Thyroid gland (tissue), 4 donors: ENCODE measurements at regions not wholly inside any gene's neighbourhood (a gene's known extent, or its start where the extent isn't known, plus 50 kb on each side); places are given as distances from the start of the nearest gene placed in this dataset.
"Not testable (repeated sequence)": the region's sequence is repeated elsewhere in the genome, so short reads cannot be mapped to it uniquely, and the experiment has no call there.

Experiments
- DNase-seq, 2 donors: peaks; one replicate each; pipeline ENCODE4 v3.0.0-alpha.2; 2019
- H3K27ac ChIP-seq, 3 donors: fragments of 200-600 bp; sonication (generic); 1 replicate in 2 of 3; 2 replicates in 1 of 3; pipeline ENCODE4 v1.5.1; 2016 to 2019; ENCODE audit warnings: mild to moderate bottlenecking in 1 of 3, moderate library complexity in 1 of 3
- H3K27me3 ChIP-seq: fragments of 200-600 bp; sonication (generic); one replicate; pipeline ENCODE4 v1.5.1; 2019
- H3K36me3 ChIP-seq, 2 donors: fragments of 200-600 bp; sonication (generic); one replicate each; pipeline ENCODE4 v1.5.1; 2016 to 2019
- H3K4me1 ChIP-seq, 2 donors: fragments of 200-600 bp; sonication (generic); one replicate each; pipeline ENCODE4 v1.5.1; 2017 to 2019
- H3K4me3 ChIP-seq, 3 donors: fragments of 200-600 bp; sonication (generic); replicated peaks in 1 of 3; 1 replicate in 2 of 3; 2 replicates in 1 of 3; pipeline ENCODE4 v1.5.1; 2016; ENCODE audit warnings: mild to moderate bottlenecking in 1 of 3
- H3K9me3 ChIP-seq: fragments of 200-600 bp; sonication (generic); one replicate; pipeline ENCODE4 v1.5.1; 2017
- POLR2A ChIP-seq, 2 donors: fragments of 450-650 bp; IDR thresholded peaks; one replicate each; pipeline ENCODE4 v1.6.1; 2017; ENCODE audit warnings: antibody characterized with exemption in 2 of 2, mild to moderate bottlenecking in 2 of 2, moderate library complexity in 1 of 2
- WGBS, 2 donors: methylation state at CpG; one replicate each; pipeline ENCODE4 v1.1.5; 2017; 5-methylcytosine and 5-hydroxymethylcytosine counted together
- intact Hi-C: fragments of 100-400 bp; cut with DNase I; formaldehyde crosslinking; loops from one replicate; pipeline ENCODE4 v1.15.1; 2023
- TF ChIP-seq, protein P1 (sequence below), 6 experiments: fragments of 200-600 bp in 3 of 6; fragments of 450-650 bp in 3 of 6; sonication (generic) in 3 of 6; IDR thresholded peaks; one replicate each; pipeline ENCODE4 v1.5.1; 2016 to 2019; ENCODE audit warnings: antibody characterized with exemption in 6 of 6, mild to moderate bottlenecking in 2 of 6, inconsistent platforms in 1 of 6, moderate library complexity in 1 of 6

GRCh38 chr19:30942636-30943035, 406.6 kb downstream of the TSHZ3 start:
- H3K27me3 ChIP-seq = no peaks in the 10 kb centered on the region
- intact Hi-C loops = no loop called here
- no peaks in the 10 kb centered on the region for H3K4me1 ChIP-seq
- TF ChIP-seq POLR2A (IDR thresholded peaks at IDR 0.05) = no peak
- TF ChIP-seq, protein P1, sequence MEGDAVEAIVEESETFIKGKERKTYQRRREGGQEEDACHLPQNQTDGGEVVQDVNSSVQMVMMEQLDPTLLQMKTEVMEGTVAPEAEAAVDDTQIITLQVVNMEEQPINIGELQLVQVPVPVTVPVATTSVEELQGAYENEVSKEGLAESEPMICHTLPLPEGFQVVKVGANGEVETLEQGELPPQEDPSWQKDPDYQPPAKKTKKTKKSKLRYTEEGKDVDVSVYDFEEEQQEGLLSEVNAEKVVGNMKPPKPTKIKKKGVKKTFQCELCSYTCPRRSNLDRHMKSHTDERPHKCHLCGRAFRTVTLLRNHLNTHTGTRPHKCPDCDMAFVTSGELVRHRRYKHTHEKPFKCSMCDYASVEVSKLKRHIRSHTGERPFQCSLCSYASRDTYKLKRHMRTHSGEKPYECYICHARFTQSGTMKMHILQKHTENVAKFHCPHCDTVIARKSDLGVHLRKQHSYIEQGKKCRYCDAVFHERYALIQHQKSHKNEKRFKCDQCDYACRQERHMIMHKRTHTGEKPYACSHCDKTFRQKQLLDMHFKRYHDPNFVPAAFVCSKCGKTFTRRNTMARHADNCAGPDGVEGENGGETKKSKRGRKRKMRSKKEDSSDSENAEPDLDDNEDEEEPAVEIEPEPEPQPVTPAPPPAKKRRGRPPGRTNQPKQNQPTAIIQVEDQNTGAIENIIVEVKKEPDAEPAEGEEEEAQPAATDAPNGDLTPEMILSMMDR (IDR thresholded peaks at IDR 0.05) = no peak
- H3K36me3 ChIP-seq = no peaks in the 10 kb centered on the region
- H3K4me3 ChIP-seq = no peak overlapping the region
- no peak for DNase-seq
- no peak overlapping the region for H3K27ac ChIP-seq
- WGBS, 2 donors = 55 to 69% methylated on average over 3 of the region's 3 CpGs
- no peaks in the 10 kb centered on the region for H3K9me3 ChIP-seq

DNA sequence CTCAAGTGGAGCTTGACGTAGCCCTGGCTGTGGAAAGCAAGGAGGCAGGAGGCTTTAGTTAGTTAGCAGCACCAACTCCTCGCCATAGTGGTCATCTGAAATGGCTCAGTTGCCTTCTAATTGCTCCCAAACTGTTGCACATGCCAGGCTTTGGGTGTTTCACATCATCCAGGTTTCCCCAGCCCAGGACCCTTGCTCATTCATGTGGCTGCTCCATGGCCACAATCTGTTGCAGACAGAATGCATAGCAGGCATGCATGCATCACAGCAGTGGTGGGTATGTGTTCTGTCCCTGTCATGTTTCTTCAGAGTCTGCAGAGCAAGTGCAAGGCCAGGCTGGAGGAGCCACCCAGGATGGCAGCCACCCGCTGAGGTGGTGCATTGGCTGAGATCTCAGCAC, 407.6 kb downstream of the TSHZ3 start:
- intact Hi-C loops = no loop called here
- no peaks in the 10 kb centered on the region for H3K4me1 ChIP-seq
- H3K4me3 ChIP-seq = no peak overlapping the region
- TF ChIP-seq, protein P1 (IDR thresholded peaks at IDR 0.05) = no peak
- TF ChIP-seq POLR2A (IDR thresholded peaks at IDR 0.05) = no peak
- no peaks in the 10 kb centered on the region for H3K36me3 ChIP-seq
- 83 to 89% methylated on average over 2 to 3 of the region's 3 CpGs for WGBS, 2 donors
- no peak overlapping the region for H3K27ac ChIP-seq
- H3K27me3 ChIP-seq = no peaks in the 10 kb centered on the region
- H3K9me3 ChIP-seq = no peaks in the 10 kb centered on the region
- no peak for DNase-seq

- H3K27me3 ChIP-seq = no peaks in the 10 kb centered on the region
- no peaks in the 10 kb centered on the region for H3K9me3 ChIP-seq
- intact Hi-C loops = no loop called here
- no peak overlapping the region for H3K4me3 ChIP-seq
- H3K4me1 ChIP-seq = peaks cover 0 to 3% of the 10 kb centered on the region in 2 donors
- DNase-seq = no peak
- H3K27ac ChIP-seq = no peak overlapping the region
- WGBS, 2 donors = 93 to 97% methylated on average over 5 of the region's 5 CpGs
- H3K36me3 ChIP-seq = no peaks in the 10 kb centered on the region
- TF ChIP-seq, protein P1 (IDR thresholded peaks at IDR 0.05) = no peak
- TF ChIP-seq POLR2A (IDR thresholded peaks at IDR 0.05) = no peak
Measured at GRCh38 chr19:30936276-30936675, 413.0 kb downstream of the TSHZ3 start.

DNA sequence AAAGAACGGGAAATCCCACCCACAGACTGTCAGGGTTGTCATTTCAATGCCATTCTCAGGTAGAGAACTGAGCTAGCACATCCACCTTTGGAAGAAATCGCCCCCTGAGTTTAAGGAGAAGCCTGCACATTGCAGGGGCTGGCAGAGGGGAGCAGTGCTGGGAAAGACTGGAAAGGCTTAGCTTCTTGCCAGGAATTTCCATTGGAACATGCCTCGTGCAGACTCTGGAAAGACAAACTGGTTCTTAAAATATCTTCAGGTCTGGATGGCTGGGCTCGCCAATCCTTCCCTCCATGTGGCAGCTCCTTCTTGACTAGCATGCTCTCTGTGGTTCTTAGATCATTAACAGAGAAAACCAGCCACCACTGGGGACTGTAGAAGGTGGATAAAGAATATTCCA, 414.1 kb downstream of the TSHZ3 start:
- H3K27ac ChIP-seq = no peak overlapping the region
- H3K36me3 ChIP-seq = no peaks in the 10 kb centered on the region
- TF ChIP-seq, protein P1 (IDR thresholded peaks at IDR 0.05) = no peak
- no peak for TF ChIP-seq POLR2A (IDR thresholded peaks at IDR 0.05)
- H3K9me3 ChIP-seq = no peaks in the 10 kb centered on the region
- 30 to 42% methylated on average over 4 of the region's 4 CpGs for WGBS, 2 donors
- no peak for DNase-seq
- intact Hi-C loops = no loop called here
- no peaks in the 10 kb centered on the region for H3K27me3 ChIP-seq
- H3K4me1 ChIP-seq = peaks cover 0 to 3% of the 10 kb centered on the region in 2 donors
- no peak overlapping the region for H3K4me3 ChIP-seq

DNA sequence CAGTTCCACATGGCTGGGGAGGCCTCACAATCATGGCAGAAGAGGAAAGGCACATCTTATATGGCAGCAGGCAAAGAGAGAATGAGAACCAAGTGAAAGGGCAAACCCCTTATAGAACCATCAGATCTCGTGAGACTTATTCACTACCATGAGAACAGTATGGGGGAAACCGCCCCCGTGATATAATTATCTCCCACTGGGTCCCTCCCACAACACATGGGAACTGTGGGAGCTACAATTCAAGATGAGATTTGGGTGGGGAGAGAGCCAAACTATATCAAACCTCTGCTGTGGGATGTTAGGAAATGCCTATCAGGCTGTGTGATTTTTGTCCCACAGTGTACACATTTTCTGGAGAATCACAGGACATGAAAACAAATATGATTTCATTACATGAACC, 415.8 kb downstream of the TSHZ3 start:
- H3K36me3 ChIP-seq, H3K9me3 ChIP-seq, H3K4me1 ChIP-seq, DNase-seq, H3K4me3 ChIP-seq, intact Hi-C loops, H3K27me3 ChIP-seq, H3K27ac ChIP-seq: not testable (repeated sequence)
- 82 to 98% methylated on average over 3 of the region's 3 CpGs for whole genome bisulfite sequencing, 2 donors

DNA sequence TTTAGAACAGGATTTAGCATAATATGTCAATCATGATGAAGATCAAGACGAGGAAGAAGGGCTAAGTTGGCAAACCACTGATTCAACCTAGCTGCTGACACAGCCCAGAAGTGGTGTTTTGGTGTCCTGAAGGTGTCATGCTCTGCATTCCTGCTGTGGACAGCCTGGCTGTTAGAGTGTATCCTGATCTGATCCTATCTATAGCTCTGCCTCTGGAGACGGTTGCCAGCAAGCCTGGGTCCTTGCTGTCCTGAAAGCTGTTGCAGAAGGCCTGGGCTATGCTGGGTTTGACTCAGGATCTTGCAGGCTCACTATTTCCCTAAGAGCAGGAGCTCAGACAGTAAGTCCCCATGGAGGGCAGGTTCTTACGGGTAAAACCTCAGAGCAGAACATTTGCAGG, 416.4 kb downstream of the TSHZ3 start:
- Histone ChIP-seq H3K4me3 (no peak overlapping the region), H3K27me3 (no peaks in the 10 kb centered on the region), H3K9me3 (no peaks in the 10 kb centered on the region), H3K4me1 (peaks cover 0 to 3% of the 10 kb centered on the region in 2 donors), H3K36me3 (no peaks in the 10 kb centered on the region), H3K27ac (no peak overlapping the region)
- TF ChIP-seq, protein P1 (IDR thresholded peaks at IDR 0.05) = no peak
- TF ChIP-seq POLR2A (IDR thresholded peaks at IDR 0.05) = no peak
- intact Hi-C loops = no loop called here
- DNase-seq = no peak
- WGBS, 2 donors = 74% methylated on average over 3 of the region's 3 CpGs
